Activated CD4-positive, CD25-positive, alpha-beta regulatory T cell treated with anti-CD3 and anti-CD28 coated beads, Interleukin-2, amount 50 U/mL, for 16 hours (primary cell): ENCODE measurements at regions not wholly inside any gene's neighbourhood (a gene's known extent, or its start where the extent isn't known, plus 50 kb on each side); places are given as distances from the start of the nearest gene placed in this dataset.

Experiments
- DNase-seq: peaks from one replicate; pipeline ENCODE4 v3.0.0-alpha.2; 2020; ENCODE audit warnings: low read depth, low spot score

- DNase-seq: peak; percentile 9
Measured at GRCh38 chr1:42035205-42035829, 116.6 kb upstream of the HIVEP3 start.

- DNase-seq: no peak
Measured at GRCh38 chr1:42034426-42034825, 115.7 kb upstream of the HIVEP3 start.

- DNase-seq: no peak
Measured at GRCh38 chr1:42033629-42034028, 114.9 kb upstream of the HIVEP3 start.

GRCh38 chr1:42017730-42018129, 99.0 kb upstream of the HIVEP3 start:
- no peak for DNase-seq

GRCh38 chr1:42017259-42017658, 98.5 kb upstream of the HIVEP3 start:
- DNase-seq: no peak

GRCh38 chr1:42014823-42015222, 96.1 kb upstream of the HIVEP3 start:
- no peak for DNase-seq

- no peak for DNase-seq
Measured at GRCh38 chr1:42013881-42014470, 95.3 kb upstream of the HIVEP3 start.

GRCh38 chr1:42012852-42013251, 94.1 kb upstream of the HIVEP3 start:
- DNase-seq: no peak

- no peak for DNase-seq
Measured at GRCh38 chr1:42010381-42010780, 91.7 kb upstream of the HIVEP3 start.

GRCh38 chr1:42008264-42008663, 89.5 kb upstream of the HIVEP3 start:
- no peak for DNase-seq

GRCh38 chr1:42006836-42007235, 88.1 kb upstream of the HIVEP3 start:
- no peak for DNase-seq

GRCh38 chr1:42006093-42006492, 87.4 kb upstream of the HIVEP3 start:
- no peak for DNase-seq

GRCh38 chr1:42005530-42005929, 86.8 kb upstream of the HIVEP3 start:
- DNase-seq: no peak

GRCh38 chr1:42004860-42005259, 86.1 kb upstream of the HIVEP3 start:
- no peak for DNase-seq

- DNase-seq: no peak
Measured at GRCh38 chr1:42004322-42004721, 85.6 kb upstream of the HIVEP3 start.

- DNase-seq: no peak
Measured at GRCh38 chr1:42003433-42003832, 84.7 kb upstream of the HIVEP3 start.

- no peak for DNase-seq
Measured at GRCh38 chr1:42002220-42002619, 83.5 kb upstream of the HIVEP3 start.

- no peak for DNase-seq
Measured at GRCh38 chr1:42000766-42001165, 82.0 kb upstream of the HIVEP3 start.

- no peak for DNase-seq
Measured at GRCh38 chr1:41999884-42000283, 81.2 kb upstream of the HIVEP3 start.

GRCh38 chr1:41998250-41998649, 79.5 kb upstream of the HIVEP3 start:
- no peak for DNase-seq

GRCh38 chr1:41997153-41997552, 78.4 kb upstream of the HIVEP3 start:
- no peak for DNase-seq

GRCh38 chr1:41995441-41996130, 76.9 kb upstream of the HIVEP3 start:
- DNase-seq: no peak

GRCh38 chr1:41994195-41994894, 75.6 kb upstream of the HIVEP3 start:
- no peak for DNase-seq
